ENCODE measurements at regions not wholly inside any gene's neighbourhood (a gene's known extent, or its start where the extent isn't known, plus 50 kb on each side); places are given as distances from the start of the nearest gene placed in this dataset.

- TF ChIP-seq ZNF407 (CRISPR knock-in tag; IDR thresholded peaks at IDR 0.05; ENCODE audit: not compliant biosample characterization): no peak
- TF ChIP-seq STAG1 (CRISPR knock-in tag; IDR thresholded peaks at IDR 0.05): no peak
These were observed 134.8 kb downstream of the MREG start (continued) for GRCh38 chr2:215878476-215879063.

GRCh38 chr2:215876937-215877238 lies 136.5 kb downstream of the MREG start:
- no peaks in the 10 kb centered on the region for H4K20me1 ChIP-seq (ENCODE audit: insufficient read depth, low read length)
- ChIA-PET POLR2A (interaction anchor here (0.6 to 2.3 kb wide), 6 partner anchors 10 to 258 kb away, joined by 3 to 16 read pairs (median 6); no protein-coding TSS in a partner anchor), CTCF (ENCODE audit: low intra/inter-chr PET ratio, low total read pairs) (interaction anchor here (0.8 kb wide), 1 partner anchor 257 kb away, joined by 3 read pairs; no protein-coding TSS in a partner anchor)
- no peak overlapping the region for H2AFZ ChIP-seq (ENCODE audit: low read length)
- intact Hi-C loops (cut with micrococcal nuclease; ENCODE audit: unreplicated experiment): loop anchor here (2.0 kb wide), 1 partner anchor 44 kb away; no protein-coding TSS in a partner anchor
- H3K9ac ChIP-seq (ENCODE audit: insufficient read depth, low read depth, low read length): no peak overlapping the region
- H3K9me3 ChIP-seq (ENCODE audit: low read length): peaks cover 8% of the 10 kb centered on the region; the same call in 1 of the 2 replicates
- peaks cover 53% of the 10 kb centered on the region for H3K4me1 ChIP-seq (ENCODE audit: insufficient read depth, low read length)
- H3K27me3 ChIP-seq (ENCODE audit: control insufficient read depth in 1 of 2, insufficient read depth in 2 of 2, low read length in 2 of 2): no peaks in the 10 kb centered on the region
- WGBS (ENCODE audit: low lambda C conversion rate): 69% methylated on average over 1 of the region's 1 CpG
- peak overlapping the region; percentile 53 for H3K27ac ChIP-seq (ENCODE audit: extremely low read length, insufficient read depth, low read length)
- no peaks in the 10 kb centered on the region for H3K36me3 ChIP-seq (replicated peaks in 1 of 2; ENCODE audit: control insufficient read depth in 1 of 2, insufficient read depth in 2 of 2, low read length in 2 of 2)
- peak overlapping the region; percentile 13 for H3K4me2 ChIP-seq (ENCODE audit: low read depth, low read length)
- FAIRE-seq (no peak), DNase-seq (ENCODE audit: low spot score) (no peak), ATAC-seq (no peak)
- no peaks in the 10 kb centered on the region for H3K79me2 ChIP-seq (ENCODE audit: insufficient read depth, low read length)
- BruUV-seq (replicated peaks): no TSS peak
- in situ Hi-C loops (cut with HindIII; ENCODE audit: extremely low pct_ligation_motif_present, low pct_unique_long_range_greater_than_20kb): no loop called here
- no peak overlapping the region; a peak in 1 of 6 replicates for H3K4me3 ChIP-seq (replicated peaks in 1 of 3; ENCODE audit: insufficient read depth in 1 of 3, low read depth in 2 of 3, low read length in 3 of 3)
- TF ChIP-seq ZNF567 (CRISPR knock-in tag; IDR thresholded peaks at IDR 0.05; ENCODE audit: borderline replicate concordance) (no peak), POGZ (CRISPR knock-in tag; IDR thresholded peaks at IDR 0.05) (peak; percentile 7; the same call in 1 of the 2 replicates), FOXJ3 (CRISPR knock-in tag; IDR thresholded peaks at IDR 0.05; ENCODE audit: borderline replicate concordance) (no peak), ETV6 (CRISPR knock-in tag; conservative IDR thresholded peaks at IDR 0.05) (no peak), MLXIP (CRISPR knock-in tag; IDR thresholded peaks at IDR 0.05; ENCODE audit: borderline replicate concordance) (no peak), ZNF678 (CRISPR knock-in tag; IDR thresholded peaks at IDR 0.05) (no peak), IRF2 (CRISPR knock-in tag; IDR thresholded peaks at IDR 0.05) (no peak; the same call in 1 of the 2 replicates), ZNF737 (CRISPR knock-in tag; IDR thresholded peaks at IDR 0.05; ENCODE audit: borderline replicate concordance) (no peak), ZNF615 (CRISPR knock-in tag; IDR thresholded peaks at IDR 0.05; ENCODE audit: borderline replicate concordance) (no peak), TGIF2 (CRISPR knock-in tag; IDR thresholded peaks at IDR 0.05) (no peak), ZSCAN25 (CRISPR knock-in tag; IDR thresholded peaks at IDR 0.05) (no peak)

Measured in HepG2 (cell line).